ENCODE measurements at regions not wholly inside any gene's neighbourhood (a gene's known extent, or its start where the extent isn't known, plus 50 kb on each side); places are given as distances from the start of the nearest gene placed in this dataset.
"Not testable (repeated sequence)": the region's sequence is repeated elsewhere in the genome, so short reads cannot be mapped to it uniquely, and the experiment has no call there.

DNA sequence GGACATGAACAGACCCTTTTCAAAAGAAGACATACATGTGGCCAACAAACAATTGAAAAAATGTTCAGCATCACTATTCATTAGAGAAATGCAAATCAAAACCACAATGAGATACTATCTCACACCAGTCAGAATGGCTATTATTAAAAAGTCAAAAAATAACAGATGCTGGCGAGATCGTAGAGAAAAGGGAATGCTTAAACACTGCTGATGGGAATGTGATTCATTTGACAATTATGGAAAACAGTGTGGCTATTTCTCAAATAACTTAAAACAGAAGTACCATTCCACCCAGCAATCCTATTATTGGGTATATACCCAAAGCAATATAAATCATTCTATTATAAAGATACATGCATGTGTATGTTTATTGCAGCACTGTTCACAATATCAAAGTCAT lies 281.8 kb upstream of the CDH5 start:
- DNase-seq, result not testable (repeated sequence)

- no peak for DNase-seq
These were observed 282.2 kb upstream of the CDH5 start for GRCh38 chr16:66084306-66084705.

DNA sequence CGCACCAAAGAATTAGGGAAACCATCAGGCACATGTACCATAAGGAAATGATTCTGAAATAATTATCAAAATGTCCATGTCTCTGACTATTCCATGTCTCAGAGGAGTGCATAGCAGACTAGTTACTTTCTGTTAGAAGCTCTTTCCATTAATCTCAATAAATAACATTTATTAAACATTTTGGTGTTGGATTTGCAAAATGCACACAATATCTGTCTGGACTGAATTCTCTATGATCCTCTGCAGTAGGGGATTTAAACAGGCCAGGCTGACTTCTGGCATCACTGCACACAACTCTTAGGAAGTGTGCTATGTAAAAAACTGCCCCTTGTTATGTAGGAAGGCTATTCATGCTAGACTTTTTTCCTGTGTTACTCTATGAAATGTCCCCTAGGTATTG lies 283.3 kb upstream of the CDH5 start:
- no peak for DNase-seq

DNA sequence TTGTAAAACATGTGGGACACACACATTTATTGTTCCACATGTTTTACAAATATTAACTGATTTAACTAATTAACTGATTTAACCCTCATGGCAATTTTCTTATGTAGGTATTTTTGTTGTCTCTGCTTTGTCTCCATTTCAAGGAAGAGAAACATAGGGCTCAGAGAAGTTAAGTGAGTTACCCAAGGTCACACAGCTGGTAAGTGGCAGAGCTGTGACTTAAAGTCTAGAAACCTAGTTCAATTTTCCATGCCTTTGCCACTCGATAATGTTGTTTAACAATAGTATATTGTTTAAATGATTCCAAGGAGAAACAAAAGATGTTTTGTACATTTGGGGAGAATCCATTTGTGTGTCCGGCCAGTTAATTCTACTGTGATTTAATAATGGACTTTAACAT lies 284.1 kb upstream of the CDH5 start:
- no peak for DNase-seq

GRCh38 chr16:66081775-66082366 lies 284.6 kb upstream of the CDH5 start:
- no peak for DNase-seq

- DNase-seq, result no peak
These were observed 286.7 kb upstream of the CDH5 start for GRCh38 chr16:66079671-66080334.

DNA sequence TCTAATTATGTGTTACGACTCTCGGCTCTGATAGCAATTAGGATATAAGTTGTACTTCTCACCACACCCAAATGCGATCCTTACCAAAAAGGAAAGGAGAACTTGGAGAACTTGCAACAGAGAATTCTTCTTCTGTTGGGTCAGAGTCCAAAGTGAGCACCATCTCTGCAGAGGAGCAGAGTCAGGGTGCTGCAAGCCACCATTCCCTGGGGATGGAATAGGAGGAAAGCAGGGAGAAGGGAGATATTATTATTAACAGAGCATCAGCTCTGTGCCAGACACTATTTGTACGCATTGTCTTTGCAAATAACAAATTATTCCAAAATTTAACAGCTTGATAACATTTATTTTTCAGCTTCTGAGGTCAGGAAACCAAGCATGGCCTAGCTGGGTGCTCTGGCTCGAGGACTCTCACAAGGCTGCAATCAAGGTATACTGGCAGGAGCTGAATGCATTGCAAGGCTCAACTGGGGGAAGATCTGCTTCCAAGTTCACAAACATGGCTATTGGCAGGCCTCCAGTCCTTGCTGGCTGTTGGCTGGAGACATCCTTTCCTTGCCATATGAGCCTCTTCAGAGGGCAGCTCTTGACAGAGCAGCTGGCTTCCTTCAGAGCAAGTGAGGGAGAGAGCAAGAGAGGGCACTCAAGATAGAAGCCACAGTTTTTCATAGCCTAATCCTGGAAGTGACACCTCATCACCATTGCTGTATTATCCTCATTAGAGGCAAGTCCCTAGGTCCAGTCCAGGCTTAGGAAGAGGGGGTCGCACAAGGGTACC lies 296.2 kb upstream of the CDH5 start:
- no peak for DNase-seq

- no peak for DNase-seq
These were observed 296.9 kb upstream of the CDH5 start for GRCh38 chr16:66069587-66069986.

DNA sequence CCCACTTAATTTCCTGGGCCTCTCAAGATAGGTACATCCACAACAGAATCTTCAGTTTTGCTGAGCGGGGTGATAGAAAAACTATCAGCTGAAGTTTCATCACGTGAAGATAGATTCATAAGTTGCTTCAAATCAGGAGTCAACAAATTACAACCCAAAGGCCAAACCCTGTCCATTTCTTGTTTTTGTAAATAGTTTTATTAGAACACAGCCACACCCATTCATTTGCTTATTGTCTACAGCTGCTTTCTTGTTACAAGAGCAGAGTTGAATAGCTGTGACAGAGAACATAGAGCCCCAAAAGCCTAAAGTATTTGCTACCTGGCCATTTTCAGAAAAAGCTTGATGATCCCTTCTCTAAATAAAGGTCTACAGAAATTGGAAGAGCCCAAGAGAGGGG lies 300.1 kb upstream of the CDH5 start:
- DNase-seq, result no peak

DNA sequence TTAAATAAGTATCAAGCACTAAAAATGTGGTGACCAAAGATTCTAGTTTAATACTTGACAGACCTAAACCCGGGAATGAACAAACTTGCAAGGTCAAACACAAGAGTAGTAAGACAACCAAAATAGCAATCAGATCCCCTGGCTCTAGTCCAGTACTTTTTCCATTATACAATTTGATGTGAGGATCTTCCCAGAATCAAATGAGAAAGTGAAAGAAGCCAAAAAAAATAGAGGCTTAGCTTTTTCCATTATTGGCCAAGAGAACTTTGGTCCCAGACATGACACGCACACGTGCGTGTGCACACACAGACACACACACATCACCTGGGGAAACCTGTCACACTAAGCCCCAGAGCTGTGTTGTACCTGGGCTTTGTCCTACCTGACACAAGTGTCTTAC lies 300.6 kb upstream of the CDH5 start:
- no peak for DNase-seq

- no peak for DNase-seq
These were observed 301.5 kb upstream of the CDH5 start for GRCh38 chr16:66064801-66065530.

- DNase-seq, result no peak
These were observed 307.7 kb upstream of the CDH5 start for GRCh38 chr16:66058832-66059231.

- no peak for DNase-seq
These were observed 308.3 kb upstream of the CDH5 start for GRCh38 chr16:66058172-66058691.

DNA sequence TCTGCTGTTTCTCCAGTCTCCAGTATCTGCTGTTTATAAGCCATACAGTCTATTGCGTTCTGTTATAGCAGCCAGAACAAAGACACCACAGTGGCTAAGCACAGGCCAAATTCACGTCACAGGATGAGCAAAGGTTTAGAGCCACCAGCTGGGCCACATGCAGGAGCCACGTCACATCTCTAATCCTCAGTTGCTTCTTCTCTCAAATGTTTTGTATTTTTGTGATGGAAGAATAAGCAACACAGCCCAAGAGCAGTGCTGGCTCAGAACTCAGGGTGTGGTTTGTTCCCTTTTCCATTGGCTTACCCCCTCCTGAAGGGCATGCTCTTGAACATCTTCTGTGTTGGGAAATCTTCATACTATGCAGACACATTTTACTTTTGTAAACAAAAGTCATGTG lies 309.4 kb upstream of the CDH5 start:
- DNase-seq, result no peak

- DNase-seq, result no peak
These were observed 312.4 kb upstream of the CDH5 start for GRCh38 chr16:66054095-66054494.

DNA sequence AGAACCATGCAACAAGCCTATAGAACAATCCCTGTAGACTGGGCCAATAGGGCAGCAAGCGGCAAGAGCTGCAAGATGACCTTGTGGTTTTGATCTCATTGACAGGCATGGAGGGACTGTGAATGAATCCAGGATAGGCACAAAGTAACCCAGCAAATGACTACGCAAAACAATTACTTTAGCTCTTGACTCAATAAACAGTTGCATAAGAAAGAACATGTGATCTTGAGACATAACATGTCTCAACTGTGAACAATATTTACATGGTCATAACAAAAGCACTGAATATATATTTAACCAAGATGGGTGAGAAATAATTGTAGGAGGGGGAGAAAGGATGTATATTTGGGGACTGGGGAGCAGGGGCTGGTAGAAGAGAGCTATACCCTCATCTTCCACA lies 313.7 kb upstream of the CDH5 start:
- no peak for DNase-seq

DNA sequence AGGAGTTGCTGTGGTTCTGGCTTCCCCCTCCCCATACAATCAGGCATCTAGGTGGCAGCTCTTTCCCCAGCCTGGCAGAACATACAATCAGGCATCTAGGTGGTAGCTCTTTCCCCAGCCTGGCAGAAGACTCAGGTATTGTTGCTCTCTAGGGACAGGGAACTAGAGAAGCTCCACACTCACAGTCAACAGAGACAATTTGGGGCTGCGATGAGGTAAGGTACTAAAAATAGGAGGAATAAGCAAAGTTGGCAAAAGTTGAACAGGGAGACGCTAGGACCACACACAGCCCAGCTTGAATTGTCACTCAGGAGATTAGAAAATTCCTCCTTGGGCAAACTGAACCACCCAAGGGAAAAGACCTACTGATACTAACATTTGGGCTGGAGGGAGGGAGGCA lies 315.5 kb upstream of the CDH5 start:
- no peak for DNase-seq

DNA sequence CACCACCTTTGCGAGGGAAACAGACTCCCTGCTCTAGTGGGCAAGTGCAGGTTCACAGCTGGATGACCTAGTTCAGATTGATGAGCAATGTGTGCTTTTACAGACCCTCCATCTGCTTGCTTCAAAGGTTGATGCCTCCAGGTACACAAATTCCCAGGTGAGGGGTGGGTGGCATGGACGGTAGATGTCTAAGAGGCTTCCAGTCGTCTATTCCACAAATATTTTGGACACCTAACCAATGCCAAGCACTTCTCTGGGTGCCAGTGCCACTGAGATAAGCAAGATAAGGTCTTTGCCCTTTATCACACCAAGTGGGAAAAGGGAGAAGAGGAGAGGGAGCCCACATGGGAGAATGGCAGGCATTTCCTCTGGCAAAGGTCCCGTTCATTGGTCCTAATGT lies 316.6 kb upstream of the CDH5 start:
- DNase-seq, result no peak

GRCh38 chr16:66045626-66046025 lies 320.9 kb upstream of the CDH5 start:
- no peak for DNase-seq

GRCh38 chr16:66044556-66044955 lies 321.9 kb upstream of the CDH5 start:
- no peak for DNase-seq

DNA sequence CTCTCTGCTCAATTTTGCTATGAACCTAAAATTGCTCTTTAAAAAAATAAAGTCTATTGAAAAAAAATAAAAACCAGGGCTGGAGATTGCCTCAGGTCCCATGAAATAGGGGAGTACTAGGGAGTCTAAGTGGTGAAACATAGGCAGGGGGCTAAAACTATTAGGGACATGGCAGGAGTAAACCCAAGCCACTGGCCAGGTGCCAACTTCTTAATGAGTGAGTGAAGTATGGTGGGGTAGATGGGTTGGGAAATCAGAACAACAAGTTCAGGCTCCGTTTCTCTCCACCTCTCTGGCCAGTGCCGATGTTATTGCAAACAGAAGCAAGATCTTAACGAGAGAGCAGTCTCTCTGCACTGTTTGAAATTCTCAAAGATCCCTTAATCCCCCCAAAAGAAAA lies 322.4 kb upstream of the CDH5 start:
- DNase-seq, result no peak

DNA sequence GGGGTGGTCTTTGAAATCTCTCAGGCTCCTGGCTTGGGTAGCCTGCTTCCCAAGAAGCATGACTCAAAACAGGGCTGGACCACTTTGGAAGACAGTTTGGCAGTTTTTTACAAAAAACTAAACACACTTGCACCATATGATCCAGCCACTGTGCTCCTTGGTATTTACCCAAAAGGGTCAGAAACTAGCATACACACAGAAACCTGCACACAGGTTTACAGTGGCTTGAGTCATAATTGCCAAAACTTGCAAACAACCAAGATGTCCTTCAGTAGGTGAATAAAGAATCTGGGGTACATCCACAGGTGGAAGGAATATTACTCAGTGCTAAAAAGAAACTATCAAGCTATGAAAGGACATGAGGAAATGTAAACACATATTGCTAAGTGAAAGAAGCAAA lies 323.2 kb upstream of the CDH5 start:
- no peak for DNase-seq

DNA sequence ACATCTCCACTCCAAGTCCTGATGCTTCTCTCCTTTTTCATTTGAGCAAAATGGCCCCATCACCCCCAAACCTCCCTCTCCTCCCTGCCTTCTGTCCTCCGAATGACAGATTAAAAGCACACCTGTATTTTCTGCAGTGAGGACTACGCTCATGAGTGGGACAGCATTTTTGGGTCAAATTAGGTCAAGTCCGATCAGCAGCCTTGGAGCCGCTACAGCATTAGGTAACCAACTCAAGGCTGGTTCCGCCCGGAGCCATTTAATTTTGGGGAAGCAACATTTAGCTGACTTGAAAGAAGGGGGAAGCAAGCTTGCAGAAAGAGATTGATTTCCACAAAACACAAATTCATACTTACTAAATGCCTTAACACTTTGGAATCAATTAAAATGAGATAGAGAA lies 324.1 kb upstream of the CDH5 start:
- no peak for DNase-seq

- no peak for DNase-seq
These were observed 324.6 kb upstream of the CDH5 start for GRCh38 chr16:66041907-66042306.

All from activated CD4-positive, alpha-beta T cell treated with anti-CD3 and anti-CD28 coated beads, Interleukin-2, amount 50 U/mL, for 4 hours (primary cell).